22Rv1 (cell line): ENCODE measurements at regions not wholly inside any gene's neighbourhood (a gene's known extent, or its start where the extent isn't known, plus 50 kb on each side); places are given as distances from the start of the nearest gene placed in this dataset.

Experiments used
- ZFX ChIP-seq: fragments of 450-650 bp; IDR thresholded peaks from 2 replicates; pipeline ENCODE4 v1.6.1; 2017; ENCODE audit warnings: antibody characterized with exemption, borderline replicate concordance
- TF ChIP-seq, protein P1 (sequence below): fragments of 450-650 bp; IDR thresholded peaks from 2 replicates; pipeline ENCODE4 v1.5.1; 2017; ENCODE audit warnings: mild to moderate bottlenecking

DNA sequence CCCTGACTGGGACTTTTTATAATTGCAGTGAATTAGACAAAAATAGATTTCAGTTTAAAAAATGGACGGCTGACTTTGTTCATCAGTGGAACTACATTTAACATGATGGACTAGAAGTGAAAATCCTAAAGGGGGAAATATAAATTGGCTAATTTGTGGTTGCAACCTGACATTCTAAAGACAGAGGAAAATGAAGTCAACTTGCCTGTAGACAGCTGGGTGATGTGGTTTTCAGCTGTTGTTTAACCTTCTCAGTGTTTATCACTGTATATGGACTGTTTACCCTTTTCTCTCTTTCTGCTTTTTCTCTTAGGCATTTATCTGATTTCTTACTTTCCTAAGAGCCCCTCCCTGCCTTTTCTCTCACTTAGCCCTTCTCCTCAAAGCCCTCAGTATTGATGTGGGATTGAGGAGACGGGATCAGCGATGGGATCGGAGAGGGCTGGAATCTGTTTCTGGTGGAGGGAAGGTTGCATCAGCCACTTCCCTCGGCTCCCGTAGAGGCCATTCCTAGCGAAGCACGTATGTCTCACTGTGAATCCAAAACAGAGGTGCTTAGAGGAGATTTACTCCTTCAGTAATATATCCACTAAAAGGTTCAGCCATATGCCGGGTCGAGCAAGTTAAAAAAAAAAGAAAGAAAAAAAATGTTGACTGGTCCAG, 109.0 kb upstream of the KLF6 start:
- TF ChIP-seq, protein P1, sequence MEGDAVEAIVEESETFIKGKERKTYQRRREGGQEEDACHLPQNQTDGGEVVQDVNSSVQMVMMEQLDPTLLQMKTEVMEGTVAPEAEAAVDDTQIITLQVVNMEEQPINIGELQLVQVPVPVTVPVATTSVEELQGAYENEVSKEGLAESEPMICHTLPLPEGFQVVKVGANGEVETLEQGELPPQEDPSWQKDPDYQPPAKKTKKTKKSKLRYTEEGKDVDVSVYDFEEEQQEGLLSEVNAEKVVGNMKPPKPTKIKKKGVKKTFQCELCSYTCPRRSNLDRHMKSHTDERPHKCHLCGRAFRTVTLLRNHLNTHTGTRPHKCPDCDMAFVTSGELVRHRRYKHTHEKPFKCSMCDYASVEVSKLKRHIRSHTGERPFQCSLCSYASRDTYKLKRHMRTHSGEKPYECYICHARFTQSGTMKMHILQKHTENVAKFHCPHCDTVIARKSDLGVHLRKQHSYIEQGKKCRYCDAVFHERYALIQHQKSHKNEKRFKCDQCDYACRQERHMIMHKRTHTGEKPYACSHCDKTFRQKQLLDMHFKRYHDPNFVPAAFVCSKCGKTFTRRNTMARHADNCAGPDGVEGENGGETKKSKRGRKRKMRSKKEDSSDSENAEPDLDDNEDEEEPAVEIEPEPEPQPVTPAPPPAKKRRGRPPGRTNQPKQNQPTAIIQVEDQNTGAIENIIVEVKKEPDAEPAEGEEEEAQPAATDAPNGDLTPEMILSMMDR = no peak
- no peak for TF ChIP-seq ZFX
